Thoracic aorta (tissue), 2 donors: ENCODE measurements at regions not wholly inside any gene's neighbourhood (a gene's known extent, or its start where the extent isn't known, plus 50 kb on each side); places are given as distances from the start of the nearest gene placed in this dataset.

Source experiments
- ATAC-seq: fragments of 150-250 bp; one replicate; pipeline ENCODE4 v1.8.0; 2017; ENCODE audit warnings: low read depth; ENCODE audit not compliant: insufficient number of reproducible peaks, low FRiP score
- DNase-seq: peaks from one replicate; pipeline ENCODE4 v3.0.0-alpha.2; 2020; ENCODE audit warnings: low spot score
- H3K27ac ChIP-seq, 2 donors: fragments of 200-600 bp; sonication (generic); 1 replicate in 1 of 2; 2 replicates in 1 of 2; pipeline ENCODE4 v1.5.1; 2016; ENCODE audit warnings: mild to moderate bottlenecking in 2 of 2, moderate library complexity in 2 of 2
- H3K27me3 ChIP-seq: fragments of 200-600 bp; sonication (generic); replicated peaks from 2 replicates; pipeline ENCODE4 v1.6.0; 2016; ENCODE audit warnings: mild to moderate bottlenecking; ENCODE audit not compliant: insufficient read depth
- H3K36me3 ChIP-seq: fragments of 200-600 bp; sonication (generic); one replicate; pipeline ENCODE4 v1.5.1; 2016
- H3K4me1 ChIP-seq, 2 donors: fragments of 200-600 bp; sonication (generic); 1 replicate in 1 of 2; 2 replicates in 1 of 2; pipeline versions ENCODE4 v1.5.1 to v1.6.0; 2016; ENCODE audit warnings: low read depth in 2 of 2, mild to moderate bottlenecking in 1 of 2; ENCODE audit not compliant: control insufficient read depth in 1 of 2
- H3K4me3 ChIP-seq: fragments of 200-600 bp; sonication (generic); 2 replicates; pipeline ENCODE4 v1.5.1; 2016; ENCODE audit warnings: mild to moderate bottlenecking
- H3K9me3 ChIP-seq: fragments of 200-600 bp; sonication (generic); 2 replicates; pipeline ENCODE4 v1.5.1; 2016
- CTCF ChIP-seq: fragments of 200-600 bp; sonication (generic); IDR thresholded peaks from one replicate; pipeline ENCODE4 v1.5.1; 2019; ENCODE audit warnings: antibody characterized with exemption

GRCh38 chr14:83151571-83151970 lies 1617.9 kb upstream of the SEL1L start:
- TF ChIP-seq CTCF = no peak
- Histone ChIP-seq H3K9me3 (no peaks in the 10 kb centered on the region), H3K36me3 (no peaks in the 10 kb centered on the region), H3K27ac (no peak overlapping the region), H3K4me1 (no peaks in the 10 kb centered on the region), H3K27me3 (no peaks in the 10 kb centered on the region), H3K4me3 (no peak overlapping the region)
- ATAC-seq (no peak), DNase-seq (no peak)

GRCh38 chr14:83153081-83153480 lies 1619.4 kb upstream of the SEL1L start:
- H3K27ac ChIP-seq = no peak overlapping the region
- H3K4me3 ChIP-seq = no peak overlapping the region
- DNase-seq (no peak), ATAC-seq (no peak)
- no peak for TF ChIP-seq CTCF
- H3K36me3 ChIP-seq = no peaks in the 10 kb centered on the region
- no peaks in the 10 kb centered on the region for H3K9me3 ChIP-seq
- no peaks in the 10 kb centered on the region for H3K4me1 ChIP-seq
- no peaks in the 10 kb centered on the region for H3K27me3 ChIP-seq

GRCh38 chr14:83162361-83162929 lies 1628.8 kb upstream of the SEL1L start:
- DNase-seq (no peak), ATAC-seq (no peak)
- H3K36me3 ChIP-seq = no peaks in the 10 kb centered on the region
- no peak for TF ChIP-seq CTCF
- H3K4me3 ChIP-seq = peak overlapping the region; percentile 31
- H3K27me3 ChIP-seq = no peaks in the 10 kb centered on the region
- H3K27ac ChIP-seq = no peak overlapping the region
- H3K9me3 ChIP-seq = no peaks in the 10 kb centered on the region
- peaks cover 9 to 13% of the 10 kb centered on the region in 2 donors for H3K4me1 ChIP-seq

GRCh38 chr14:83163016-83163415 lies 1629.4 kb upstream of the SEL1L start:
- ATAC-seq (no peak), DNase-seq (no peak)
- Histone ChIP-seq H3K27me3 (no peaks in the 10 kb centered on the region), H3K9me3 (no peaks in the 10 kb centered on the region), H3K4me1 (peaks cover 9 to 13% of the 10 kb centered on the region in 2 donors), H3K4me3 (peak overlapping the region; percentile 31), H3K27ac (no peak overlapping the region), H3K36me3 (no peaks in the 10 kb centered on the region)
- no peak for TF ChIP-seq CTCF

- no peaks in the 10 kb centered on the region for H3K36me3 ChIP-seq
- TF ChIP-seq CTCF = no peak
Measured at GRCh38 chr14:83164016-83164415, 1630.4 kb upstream of the SEL1L start.

More at GRCh38 chr14:83164016-83164415, 1630.4 kb upstream of the SEL1L start:
- no peak overlapping the region for H3K4me3 ChIP-seq
- no peak for ATAC-seq
- H3K9me3 ChIP-seq = no peaks in the 10 kb centered on the region
- peaks cover 9 to 13% of the 10 kb centered on the region in 2 donors for H3K4me1 ChIP-seq
- H3K27ac ChIP-seq = no peak overlapping the region
- DNase-seq = no peak
- no peaks in the 10 kb centered on the region for H3K27me3 ChIP-seq
